Stimulated activated CD4-positive, alpha-beta T cell treated with anti-CD3 and anti-CD28 coated beads, Interleukin-1b, Interleukin-23, amount 100 ng/mL, for 48 hours (primary cell): ENCODE measurements at regions not wholly inside any gene's neighbourhood (a gene's known extent, or its start where the extent isn't known, plus 50 kb on each side); places are given as distances from the start of the nearest gene placed in this dataset.

ENCODE experiments used
- DNase-seq: peaks from one replicate; pipeline ENCODE4 v3.0.0-alpha.2; 2020

DNA sequence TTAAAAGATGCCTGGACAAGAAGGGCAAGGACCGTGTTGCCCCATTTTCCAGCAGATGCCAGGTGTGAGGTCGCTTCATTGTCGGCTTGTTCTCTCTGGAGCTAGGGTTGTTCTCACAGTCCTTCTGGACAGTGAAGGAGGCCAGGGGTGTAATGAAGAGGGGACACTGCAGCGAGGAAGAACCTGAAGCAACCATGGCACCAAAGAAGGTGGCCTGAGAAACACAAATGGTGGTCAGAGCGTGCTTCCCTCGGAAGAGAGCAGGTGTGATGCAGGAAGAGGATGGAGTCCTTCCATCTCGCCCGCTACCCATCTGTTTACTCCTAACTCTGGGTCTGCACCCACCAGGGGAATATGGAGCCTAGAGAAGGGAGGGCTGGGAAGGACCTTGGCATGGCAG lies 50.3 kb upstream of the TWIST2 start:
- DNase-seq = no peak
